ENCODE measurements at regions not wholly inside any gene's neighbourhood (a gene's known extent, or its start where the extent isn't known, plus 50 kb on each side); places are given as distances from the start of the nearest gene placed in this dataset.

DNA sequence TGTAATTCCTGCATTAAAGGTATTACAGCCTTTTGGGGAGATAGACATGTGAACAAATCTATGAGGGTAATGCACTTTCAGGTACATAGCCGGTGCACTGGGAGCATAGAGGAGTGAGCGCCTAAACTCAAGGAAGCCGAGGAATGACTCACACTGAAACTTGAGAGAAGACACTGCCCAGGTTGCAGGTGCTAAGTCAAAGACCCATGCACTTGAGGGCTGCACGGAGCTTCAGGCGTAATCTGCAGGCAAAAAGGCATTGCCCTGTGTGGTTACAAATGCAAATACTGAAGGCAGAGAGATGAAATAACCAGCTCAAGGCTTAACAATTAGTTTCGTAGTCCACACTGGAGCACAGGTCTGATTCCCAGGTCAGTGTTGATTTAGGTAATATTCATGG is 51.0 kb upstream of the OSBPL3 start:
- DNase-seq (ENCODE audit: low read depth in 4 of 4, low spot score in 3 of 4) = no peak
